ENCODE measurements at regions not wholly inside any gene's neighbourhood (a gene's known extent, or its start where the extent isn't known, plus 50 kb on each side); places are given as distances from the start of the nearest gene placed in this dataset.
A peak's percentile ranks its signal among the peaks of the same experiment; 100 is the strongest.

DNA sequence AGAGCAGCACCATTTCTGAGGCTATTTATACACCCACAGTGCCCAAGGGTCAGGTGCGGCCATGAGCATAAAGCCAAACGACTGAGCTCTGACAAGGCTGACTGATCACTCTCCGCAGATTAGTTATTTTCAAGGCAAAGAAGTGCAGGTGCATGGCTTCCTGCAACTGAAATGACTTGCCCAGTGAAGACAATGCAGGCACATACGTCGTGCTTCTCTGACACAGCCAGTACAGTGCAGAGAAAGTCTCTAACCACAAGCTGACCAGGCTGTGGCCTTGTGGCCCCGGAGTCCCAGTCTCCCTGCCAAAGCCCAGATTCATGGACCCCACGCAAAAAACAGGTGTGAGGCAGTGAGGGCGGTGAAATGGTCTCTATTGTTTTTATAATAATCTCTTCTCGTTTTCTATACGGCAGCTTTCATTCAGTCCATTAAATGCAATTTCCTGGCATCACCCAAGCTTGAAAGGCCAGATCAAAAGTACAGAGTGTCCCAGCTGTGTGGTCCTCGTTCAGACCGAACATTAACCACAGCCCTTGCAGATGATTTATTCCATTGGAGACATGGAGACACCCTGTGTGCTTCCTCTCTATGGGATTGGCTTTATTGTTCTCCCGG, 447.0 kb upstream of the ID2 start:
- Histone ChIP-seq H3K36me3 (ENCODE audit: insufficient read depth, low read length, poor library complexity, severe bottlenecking) (no peaks in the 10 kb centered on the region), H3K27me3 (replicated peaks; ENCODE audit: insufficient read depth, low read depth, low read length, poor library complexity) (no peaks in the 10 kb centered on the region), H3K4me1 (ENCODE audit: insufficient read depth, low read length, poor library complexity, severe bottlenecking) (no peaks in the 10 kb centered on the region), H3K9me3 (ENCODE audit: low read depth, low read length, poor library complexity, severe bottlenecking) (no peaks in the 10 kb centered on the region), H3K27ac (ENCODE audit: low read depth, low read length, poor library complexity, severe bottlenecking) (no peak overlapping the region), H3K4me3 (ENCODE audit: low read depth, low read length, poor library complexity, severe bottlenecking) (no peak overlapping the region)
- POLR2A ChIA-PET (ENCODE audit: low non-redundant PET), result no interaction called here
- CTCF ChIA-PET, result no interaction called here
- intact Hi-C loops (cut with micrococcal nuclease; ENCODE audit: unreplicated experiment), result no loop called here
- peak; percentile 49 for DNase-seq (ENCODE audit: low spot score)
- TF ChIP-seq, protein P1, sequence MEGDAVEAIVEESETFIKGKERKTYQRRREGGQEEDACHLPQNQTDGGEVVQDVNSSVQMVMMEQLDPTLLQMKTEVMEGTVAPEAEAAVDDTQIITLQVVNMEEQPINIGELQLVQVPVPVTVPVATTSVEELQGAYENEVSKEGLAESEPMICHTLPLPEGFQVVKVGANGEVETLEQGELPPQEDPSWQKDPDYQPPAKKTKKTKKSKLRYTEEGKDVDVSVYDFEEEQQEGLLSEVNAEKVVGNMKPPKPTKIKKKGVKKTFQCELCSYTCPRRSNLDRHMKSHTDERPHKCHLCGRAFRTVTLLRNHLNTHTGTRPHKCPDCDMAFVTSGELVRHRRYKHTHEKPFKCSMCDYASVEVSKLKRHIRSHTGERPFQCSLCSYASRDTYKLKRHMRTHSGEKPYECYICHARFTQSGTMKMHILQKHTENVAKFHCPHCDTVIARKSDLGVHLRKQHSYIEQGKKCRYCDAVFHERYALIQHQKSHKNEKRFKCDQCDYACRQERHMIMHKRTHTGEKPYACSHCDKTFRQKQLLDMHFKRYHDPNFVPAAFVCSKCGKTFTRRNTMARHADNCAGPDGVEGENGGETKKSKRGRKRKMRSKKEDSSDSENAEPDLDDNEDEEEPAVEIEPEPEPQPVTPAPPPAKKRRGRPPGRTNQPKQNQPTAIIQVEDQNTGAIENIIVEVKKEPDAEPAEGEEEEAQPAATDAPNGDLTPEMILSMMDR (conservative IDR thresholded peaks at IDR 0.05; ENCODE audit: low read depth, low read length), result no peak
- no peak for TF ChIP-seq EZH2 (IDR thresholded peaks at IDR 0.05; ENCODE audit: borderline replicate concordance, low read depth, low read length, poor library complexity, severe bottlenecking)
- no TSS peak for BruUV-seq (replicated peaks)

- no TSS peak for BruUV-seq (replicated peaks)
- no peak for TF ChIP-seq EZH2 (IDR thresholded peaks at IDR 0.05; ENCODE audit: borderline replicate concordance, low read depth, low read length, poor library complexity, severe bottlenecking)
- TF ChIP-seq, protein P1 (conservative IDR thresholded peaks at IDR 0.05; ENCODE audit: low read depth, low read length), result no peak
- ChIA-PET POLR2A (ENCODE audit: low non-redundant PET) (no interaction called here), CTCF (no interaction called here)
- Histone ChIP-seq H3K27ac (ENCODE audit: low read depth, low read length, poor library complexity, severe bottlenecking) (no peak overlapping the region), H3K4me3 (ENCODE audit: low read depth, low read length, poor library complexity, severe bottlenecking) (no peak overlapping the region), H3K4me1 (ENCODE audit: insufficient read depth, low read length, poor library complexity, severe bottlenecking) (no peaks in the 10 kb centered on the region), H3K36me3 (ENCODE audit: insufficient read depth, low read length, poor library complexity, severe bottlenecking) (no peaks in the 10 kb centered on the region), H3K27me3 (replicated peaks; ENCODE audit: insufficient read depth, low read depth, low read length, poor library complexity) (no peaks in the 10 kb centered on the region), H3K9me3 (ENCODE audit: low read depth, low read length, poor library complexity, severe bottlenecking) (no peaks in the 10 kb centered on the region)
- DNase-seq (ENCODE audit: low spot score), result no peak
- intact Hi-C loops (cut with micrococcal nuclease; ENCODE audit: unreplicated experiment), result no loop called here
Measured at GRCh38 chr2:8235419-8235818, 446.4 kb upstream of the ID2 start.

DNA sequence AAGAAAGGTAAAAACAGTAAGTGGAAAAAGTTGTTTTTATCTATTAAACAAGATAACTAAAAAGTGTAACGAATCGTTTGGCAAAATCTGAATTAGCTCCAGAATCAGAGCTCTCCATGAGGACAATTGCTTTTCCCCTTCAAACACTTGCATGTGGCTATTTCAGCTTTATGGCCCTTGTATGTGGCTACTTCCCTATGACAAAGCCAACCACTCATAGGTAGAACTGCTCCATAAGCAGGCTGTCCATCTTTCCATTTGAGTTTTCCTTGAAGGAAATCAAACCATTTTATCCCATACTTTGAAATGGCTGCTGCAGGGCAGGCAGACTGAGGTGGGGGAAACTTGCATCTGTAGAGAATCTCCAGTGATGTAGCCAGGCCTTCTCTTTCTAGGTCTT, 445.5 kb upstream of the ID2 start:
- CTCF ChIA-PET, result no interaction called here
- no TSS peak for BruUV-seq (replicated peaks)
- POLR2A ChIA-PET (ENCODE audit: low non-redundant PET), result no interaction called here
- no peak overlapping the region for H3K4me3 ChIP-seq (ENCODE audit: low read depth, low read length, poor library complexity, severe bottlenecking)
- intact Hi-C loops (cut with micrococcal nuclease; ENCODE audit: unreplicated experiment), result no loop called here
- H3K36me3 ChIP-seq (ENCODE audit: insufficient read depth, low read length, poor library complexity, severe bottlenecking), result no peaks in the 10 kb centered on the region
- no peaks in the 10 kb centered on the region for H3K4me1 ChIP-seq (ENCODE audit: insufficient read depth, low read length, poor library complexity, severe bottlenecking)
- no peaks in the 10 kb centered on the region for H3K27me3 ChIP-seq (replicated peaks; ENCODE audit: insufficient read depth, low read depth, low read length, poor library complexity)
- DNase-seq (ENCODE audit: low spot score), result no peak
- H3K9me3 ChIP-seq (ENCODE audit: low read depth, low read length, poor library complexity, severe bottlenecking), result no peaks in the 10 kb centered on the region
- no peak for TF ChIP-seq EZH2 (IDR thresholded peaks at IDR 0.05; ENCODE audit: borderline replicate concordance, low read depth, low read length, poor library complexity, severe bottlenecking)
- TF ChIP-seq, protein P1 (conservative IDR thresholded peaks at IDR 0.05; ENCODE audit: low read depth, low read length), result no peak
- H3K27ac ChIP-seq (ENCODE audit: low read depth, low read length, poor library complexity, severe bottlenecking), result no peak overlapping the region
